ENCODE measurements at regions not wholly inside any gene's neighbourhood (a gene's known extent, or its start where the extent isn't known, plus 50 kb on each side); places are given as distances from the start of the nearest gene placed in this dataset.

DNA sequence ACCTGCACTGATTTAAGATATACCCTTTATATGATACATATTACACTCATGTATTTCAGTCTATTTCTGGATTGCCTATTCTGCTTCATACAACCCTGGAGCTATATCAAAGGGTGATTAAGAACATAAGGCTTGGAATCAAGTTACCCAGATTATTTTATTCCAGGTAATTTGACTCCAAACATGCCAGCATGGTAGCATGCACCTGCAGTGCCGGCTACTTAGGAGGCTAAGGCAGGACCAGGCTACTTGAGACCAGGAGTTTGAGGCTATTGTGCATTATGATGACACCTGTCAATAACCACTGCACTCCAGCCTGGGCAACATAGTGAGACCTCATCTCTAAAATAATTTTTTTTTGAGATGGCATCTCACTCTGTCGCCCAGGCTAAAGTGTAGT, 50.4 kb upstream of the NEO1 start:
- no peak for DNase-seq (ENCODE audit: insufficient read length, low spot score)
- FAIRE-seq: peak; percentile 49

DNA sequence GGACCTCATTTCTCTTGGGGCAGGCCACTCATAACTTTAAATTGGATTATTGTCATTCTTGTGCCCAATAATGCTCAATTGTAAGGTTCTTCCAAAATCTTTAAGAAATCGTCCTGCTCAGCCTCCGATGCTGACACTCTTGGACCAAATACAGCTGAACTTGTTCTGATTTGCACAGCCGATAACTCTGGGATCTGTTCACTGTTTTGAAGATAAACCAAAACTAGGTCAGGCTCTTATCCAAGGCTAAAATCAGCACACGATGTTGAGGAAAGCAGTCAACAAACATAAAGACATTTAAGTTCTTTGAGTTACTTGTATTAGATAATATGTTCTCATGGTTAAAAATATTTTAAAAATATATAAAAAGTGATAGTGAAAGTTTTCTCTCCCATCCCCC, 52.0 kb upstream of the NEO1 start:
- DNase-seq (ENCODE audit: insufficient read length, low spot score) (no peak), FAIRE-seq (no peak)

DNA sequence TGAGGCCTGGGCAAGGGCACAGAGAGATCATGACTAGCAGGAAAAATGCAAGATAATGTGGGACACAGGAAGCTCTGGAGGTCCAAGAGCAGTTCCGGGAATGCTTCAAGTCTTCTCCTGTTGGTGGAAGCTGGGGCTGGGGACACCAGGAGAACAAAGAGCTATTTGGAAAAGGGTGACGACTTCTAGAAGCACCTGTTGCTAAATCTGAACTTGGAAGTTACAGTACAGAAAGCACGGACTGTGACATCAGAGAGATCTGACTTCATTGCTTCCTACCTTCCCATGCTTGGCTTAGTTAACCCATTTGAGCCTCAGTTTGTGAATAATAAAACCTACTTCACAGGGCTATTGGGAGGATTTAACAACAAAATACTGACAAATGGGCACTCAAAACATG, 52.7 kb upstream of the NEO1 start:
- no peak for DNase-seq (ENCODE audit: insufficient read length, low spot score)
- no peak for FAIRE-seq

DNA sequence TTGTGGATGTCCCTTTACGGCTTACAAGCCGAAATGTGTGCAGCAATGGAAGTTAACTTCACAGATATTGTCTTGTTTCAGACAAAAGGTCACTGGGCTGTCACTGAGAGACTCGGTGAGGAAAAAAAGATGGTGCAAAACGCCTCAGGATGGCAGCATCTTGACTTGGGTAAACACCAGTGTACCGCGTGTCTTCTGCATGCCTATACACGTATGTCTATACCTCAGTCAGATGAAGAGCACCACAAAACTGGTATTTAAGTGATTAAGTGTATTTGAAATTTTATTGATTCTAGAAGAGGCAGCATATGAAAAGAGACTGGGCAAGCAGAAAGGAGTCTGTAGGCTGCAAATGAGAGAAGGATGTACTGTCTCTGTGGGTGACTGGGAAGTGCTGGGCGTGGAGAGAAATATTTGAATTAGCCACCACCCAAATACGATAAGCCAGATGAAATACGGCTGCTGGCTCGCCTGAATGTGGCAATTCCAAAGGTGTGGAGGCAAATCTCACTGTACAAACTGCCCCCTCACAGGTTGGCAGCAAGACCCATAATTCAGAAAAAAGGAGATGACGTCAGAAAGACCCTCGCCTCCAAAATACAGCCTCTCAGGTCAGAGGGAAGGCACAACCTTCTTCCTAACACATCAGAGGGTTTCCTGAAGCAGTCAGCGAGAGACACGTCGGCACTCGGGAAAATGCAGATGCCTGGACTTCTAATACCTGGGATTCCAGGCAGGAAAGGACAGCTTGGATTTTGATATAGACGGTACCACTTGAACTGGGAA, 53.4 kb upstream of the NEO1 start:
- FAIRE-seq (peak; percentile 58), DNase-seq (ENCODE audit: insufficient read length, low spot score) (no peak)

DNA sequence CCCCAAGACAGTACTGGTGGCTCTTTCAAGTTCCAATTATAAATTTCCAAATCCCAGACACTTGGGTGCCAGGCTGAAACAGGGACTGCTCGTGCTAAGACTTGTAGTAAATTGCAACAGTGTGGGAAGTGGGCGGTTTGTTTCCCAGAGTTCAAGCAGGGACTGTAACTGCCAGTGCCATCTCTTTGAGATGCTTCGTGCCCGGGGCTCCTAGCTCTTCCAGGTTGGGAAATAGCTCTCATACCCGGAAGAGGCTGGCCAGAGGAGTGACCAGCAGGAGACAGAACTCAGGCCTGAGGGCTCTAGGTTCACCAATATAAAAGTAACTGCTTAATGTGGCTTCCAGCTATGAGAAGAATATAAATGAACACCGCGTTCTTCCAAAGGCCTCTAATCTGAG, 54.0 kb upstream of the NEO1 start:
- DNase-seq (ENCODE audit: insufficient read length, low spot score) (no peak), FAIRE-seq (no peak)

DNA sequence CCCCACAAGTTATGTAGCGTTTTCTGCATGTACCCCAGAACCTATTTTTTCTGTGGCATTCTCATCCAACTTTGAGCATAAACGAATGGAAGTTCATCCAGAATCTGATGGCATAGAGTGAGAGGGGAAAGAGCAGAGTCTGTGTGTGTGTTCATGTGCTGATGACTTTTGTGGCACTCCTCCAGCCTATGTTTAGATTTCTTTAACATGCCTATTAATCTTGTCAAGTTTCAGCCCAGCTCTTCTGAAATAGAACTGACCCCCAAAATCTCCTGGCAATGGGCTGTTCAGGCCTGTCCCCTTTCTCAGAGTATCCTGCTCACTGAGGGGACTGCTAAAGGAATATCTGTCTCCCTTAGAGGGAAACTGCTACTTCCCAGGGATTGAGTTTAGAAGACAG, 56.4 kb upstream of the NEO1 start:
- no peak for DNase-seq (ENCODE audit: insufficient read length, low spot score)
- FAIRE-seq: peak; percentile 33

DNA sequence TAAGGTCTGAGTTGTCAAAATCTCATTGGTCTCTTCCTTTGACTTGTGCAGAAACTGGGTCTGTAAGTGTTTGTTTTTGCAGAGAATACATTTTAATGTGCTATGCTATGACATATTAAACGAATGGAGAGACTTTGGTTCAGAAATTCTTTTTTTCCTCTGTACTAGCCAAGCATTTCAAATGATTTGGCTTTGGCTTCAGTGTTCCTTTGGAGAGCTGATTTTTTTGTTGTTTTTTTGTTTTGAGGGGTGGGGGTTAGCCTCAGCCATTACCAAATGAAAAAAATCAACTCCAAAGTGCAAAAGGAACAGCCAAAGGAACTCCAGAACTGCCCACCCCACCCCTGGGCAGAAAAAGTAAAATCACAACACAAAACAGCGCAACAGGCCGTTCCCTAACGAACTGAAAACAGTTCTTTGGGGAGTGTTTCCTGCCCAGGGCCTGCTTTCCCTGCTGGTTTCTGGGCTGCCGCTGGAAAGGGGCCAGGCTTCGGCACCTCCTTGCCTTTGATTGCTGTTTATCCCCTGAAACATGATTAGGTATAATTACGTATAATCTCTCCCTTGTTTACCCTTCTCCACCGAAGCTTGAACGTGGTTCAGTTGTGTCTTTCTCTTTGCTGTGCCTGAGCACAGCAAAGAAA, 57.6 kb upstream of the NEO1 start:
- peak; percentile 40 for FAIRE-seq

DNA sequence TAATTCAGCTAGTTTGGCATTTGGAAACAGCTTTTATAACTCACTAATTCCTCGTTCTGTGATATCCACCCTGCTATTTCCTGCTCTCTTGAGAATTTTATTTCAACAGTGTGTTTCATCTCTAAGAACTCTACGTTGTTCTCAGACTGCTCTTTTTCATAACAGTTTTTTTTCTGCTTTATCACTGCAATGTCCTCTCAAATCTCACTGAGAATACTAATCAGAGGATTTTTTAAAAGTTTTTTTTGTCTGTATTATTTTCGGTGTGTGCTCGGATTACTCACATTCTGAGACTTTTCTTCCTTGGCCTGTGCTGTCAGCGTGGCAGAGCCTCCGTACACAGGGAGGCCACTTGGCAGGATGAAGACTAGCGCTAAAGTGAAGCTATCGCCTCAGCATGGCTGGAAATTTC, 59.4 kb upstream of the NEO1 start:
- DNase-seq (ENCODE audit: insufficient read length, low spot score): no peak
- FAIRE-seq: no peak

More for the DNA sequence above, 57.6 kb upstream of the NEO1 start:
- no peak for DNase-seq (ENCODE audit: insufficient read length, low spot score)

DNA sequence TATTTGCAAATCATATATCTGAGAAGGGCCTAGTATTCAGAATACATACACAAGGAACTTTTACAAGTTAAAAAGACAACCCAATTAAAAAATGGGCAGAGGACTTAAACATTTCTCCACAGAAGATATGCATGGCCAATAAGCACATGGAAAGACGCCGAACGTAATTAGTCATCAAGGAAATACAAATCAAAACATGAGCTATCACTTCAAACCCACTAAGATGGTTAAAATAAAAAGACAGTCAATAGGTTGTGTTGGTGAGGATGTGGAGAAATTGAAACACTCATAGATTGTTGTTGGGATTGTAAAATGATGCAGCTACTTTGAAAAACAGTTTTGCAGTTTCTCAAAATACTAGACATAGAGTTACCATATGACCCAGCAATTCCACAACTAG, 61.2 kb upstream of the NEO1 start:
- no peak for DNase-seq (ENCODE audit: insufficient read length, low spot score)
- FAIRE-seq: no peak

DNA sequence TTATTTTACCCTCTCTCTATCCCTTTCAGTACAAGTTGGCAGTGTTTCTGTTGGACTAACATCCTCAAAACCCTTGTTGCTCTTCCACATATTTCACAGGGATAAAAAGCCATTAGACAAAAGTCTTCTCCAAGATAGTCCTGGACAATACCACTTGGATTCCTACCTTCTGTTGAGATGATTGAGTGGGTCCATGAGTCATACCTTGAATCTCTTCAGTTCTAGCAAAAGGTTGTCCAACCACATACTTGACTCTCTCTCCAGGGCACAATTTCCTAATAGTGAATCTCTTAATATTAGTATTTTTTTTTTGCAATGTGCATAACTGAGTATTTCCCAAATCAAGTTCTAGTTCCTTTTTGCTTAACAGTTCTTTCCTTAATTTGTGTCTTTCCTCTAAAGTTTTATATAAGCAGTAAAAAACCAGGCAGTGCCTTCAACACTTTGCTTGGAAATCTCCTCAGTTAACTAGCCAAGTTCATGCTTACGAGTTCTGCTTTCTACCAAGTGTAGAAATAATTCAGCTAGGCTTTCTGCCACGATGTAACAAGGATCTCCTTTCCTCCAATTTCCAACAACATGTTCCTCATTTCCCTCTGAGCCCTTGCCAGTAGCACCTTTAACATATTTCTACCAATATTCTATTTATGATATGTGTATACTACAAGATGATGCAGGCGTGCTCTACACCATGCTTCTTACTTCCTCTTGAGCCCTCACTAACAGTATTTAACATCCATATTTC, 68.3 kb upstream of the NEO1 start:
- FAIRE-seq (no peak), DNase-seq (ENCODE audit: insufficient read length, low spot score) (no peak)

DNA sequence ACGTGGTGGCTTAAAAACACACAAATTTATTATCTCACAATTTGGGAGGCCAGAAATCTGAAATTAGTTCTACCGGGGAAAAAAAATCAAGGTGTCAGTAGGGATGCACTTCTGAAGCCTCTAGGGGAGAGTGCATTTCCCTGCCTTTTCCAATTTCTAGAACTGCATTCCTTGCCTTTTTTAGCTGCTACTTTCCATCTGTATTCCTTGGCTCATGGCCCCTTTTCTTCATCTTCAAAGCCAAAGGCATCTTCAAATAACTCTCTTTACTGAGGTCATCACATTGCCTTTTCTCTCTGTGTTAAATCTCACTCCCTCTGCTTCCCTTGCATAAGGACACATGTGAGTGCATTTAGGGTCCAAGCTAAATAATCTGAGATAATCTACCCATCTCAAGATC, 69.5 kb upstream of the NEO1 start:
- no peak for FAIRE-seq

DNA sequence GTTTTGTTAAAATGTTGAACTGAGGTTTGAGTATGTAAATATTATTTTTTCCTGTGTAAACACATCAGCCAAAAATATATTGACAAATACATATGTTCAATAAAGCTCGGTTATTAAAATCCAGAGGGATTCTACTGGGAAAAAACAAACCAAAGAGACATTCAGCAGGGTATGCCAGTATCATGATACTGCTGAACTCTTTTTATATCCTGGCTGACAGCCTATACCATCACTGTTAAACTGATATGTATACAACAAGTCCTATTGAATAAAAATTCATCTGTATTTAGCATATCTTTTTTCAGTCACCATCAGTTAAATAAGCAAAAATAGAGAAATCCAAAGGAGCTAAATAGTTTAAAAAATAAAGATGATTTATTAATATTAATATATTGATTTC, 71.6 kb upstream of the NEO1 start:
- no peak for DNase-seq (ENCODE audit: insufficient read length, low spot score)
- FAIRE-seq: no peak

More for the DNA sequence above, 69.5 kb upstream of the NEO1 start:
- DNase-seq (ENCODE audit: insufficient read length, low spot score): no peak

DNA sequence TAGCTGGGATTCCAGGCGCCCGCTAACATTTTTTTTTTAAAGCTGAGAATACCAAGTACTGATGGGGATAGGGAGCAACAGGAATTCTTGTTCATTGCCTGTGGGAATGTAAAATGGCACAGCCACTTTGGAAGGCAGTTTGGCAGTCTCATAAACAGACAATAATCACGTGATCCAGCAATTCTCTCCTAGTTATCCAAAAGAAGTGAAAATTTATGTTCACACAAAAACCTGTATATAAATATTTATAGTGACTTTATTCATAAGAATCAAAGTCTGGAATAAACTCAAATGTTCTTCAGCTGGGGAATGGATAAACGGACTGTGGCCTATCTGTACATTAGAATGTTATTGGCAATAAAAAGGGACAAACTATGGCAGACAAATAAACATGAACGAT, 72.5 kb upstream of the NEO1 start:
- FAIRE-seq (no peak), DNase-seq (ENCODE audit: insufficient read length, low spot score) (no peak)

DNA sequence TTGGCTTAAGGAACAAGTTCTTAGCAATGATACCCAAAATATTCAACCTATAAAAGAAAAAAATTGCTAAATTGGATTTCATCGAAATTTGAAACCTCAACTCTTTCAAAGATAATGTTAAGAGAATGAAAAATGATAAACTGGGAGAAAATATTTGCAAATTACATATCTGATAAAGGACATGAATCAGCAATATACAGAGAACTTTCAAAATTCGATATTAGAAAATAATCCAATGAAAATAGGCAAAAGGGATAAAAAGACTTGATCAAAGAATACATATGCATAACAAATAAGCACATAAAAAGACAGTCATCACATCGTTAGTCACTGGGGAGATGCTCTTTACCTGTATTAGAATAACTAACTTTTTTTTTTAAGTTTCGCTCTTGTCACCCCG, 73.0 kb upstream of the NEO1 start:
- FAIRE-seq (no peak), DNase-seq (ENCODE audit: insufficient read length, low spot score) (no peak)

DNA sequence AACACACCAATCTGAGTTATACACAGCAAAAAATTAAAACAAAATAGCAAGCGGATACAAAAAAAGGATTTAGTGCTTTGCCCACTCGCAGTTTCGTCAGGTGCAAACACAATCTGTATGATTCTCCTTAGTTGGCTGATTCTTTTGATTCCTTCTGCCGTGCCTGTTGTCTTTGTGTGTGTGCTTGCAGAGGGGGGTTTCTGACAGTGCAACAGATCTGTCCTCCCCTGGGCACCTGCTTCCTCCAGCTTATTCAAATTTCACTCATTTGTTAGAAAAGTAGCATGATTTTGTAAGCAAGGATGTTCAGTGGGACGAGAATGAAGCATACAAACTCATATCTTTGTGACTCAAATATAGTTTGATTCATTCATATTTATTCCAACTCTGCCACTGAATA, 74.0 kb upstream of the NEO1 start:
- no peak for FAIRE-seq

DNA sequence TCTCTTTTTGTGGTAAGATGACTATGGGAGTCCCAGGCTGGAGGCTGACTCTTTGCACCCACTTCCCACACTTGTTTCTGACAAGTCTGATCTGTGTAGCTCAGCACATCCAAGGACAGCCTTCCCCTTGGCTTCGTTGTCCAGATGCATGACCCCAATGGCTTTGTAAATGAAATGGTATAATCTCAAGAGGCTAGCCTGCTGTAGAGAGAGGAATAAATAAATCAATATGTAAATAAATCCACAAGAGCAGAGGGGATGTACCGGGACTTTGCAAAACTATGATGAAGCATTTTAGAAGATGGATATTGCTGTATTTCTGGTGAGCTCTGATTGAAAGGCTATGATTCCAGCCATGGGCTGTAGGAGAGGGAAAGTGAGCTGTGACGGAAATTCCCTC, 79.9 kb upstream of the NEO1 start:
- DNase-seq (ENCODE audit: insufficient read length, low spot score): no peak
- FAIRE-seq: no peak

More for the DNA sequence above, 74.0 kb upstream of the NEO1 start:
- no peak for DNase-seq (ENCODE audit: insufficient read length, low spot score)

DNA sequence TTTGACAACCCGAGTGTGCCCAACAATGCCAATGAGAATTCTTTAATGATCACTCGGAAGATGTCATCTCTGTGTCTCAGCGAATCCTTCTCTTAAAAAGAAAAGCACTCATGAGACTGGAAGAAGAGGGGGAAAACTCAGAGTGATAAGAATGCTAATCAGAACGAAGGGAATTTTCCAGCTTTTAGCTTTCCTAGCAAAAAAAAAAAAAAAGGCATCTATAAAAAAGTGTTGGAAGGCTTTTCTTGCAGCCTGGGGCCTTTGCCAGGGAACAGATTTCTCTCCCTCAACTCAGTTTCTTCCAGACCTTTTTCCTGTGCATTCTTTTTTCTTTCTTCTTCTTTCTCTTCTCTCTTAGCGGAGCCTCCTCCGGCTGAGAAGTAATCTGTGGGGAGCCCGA, 80.5 kb upstream of the NEO1 start:
- DNase-seq (ENCODE audit: insufficient read length, low spot score) (no peak), FAIRE-seq (no peak)

DNA sequence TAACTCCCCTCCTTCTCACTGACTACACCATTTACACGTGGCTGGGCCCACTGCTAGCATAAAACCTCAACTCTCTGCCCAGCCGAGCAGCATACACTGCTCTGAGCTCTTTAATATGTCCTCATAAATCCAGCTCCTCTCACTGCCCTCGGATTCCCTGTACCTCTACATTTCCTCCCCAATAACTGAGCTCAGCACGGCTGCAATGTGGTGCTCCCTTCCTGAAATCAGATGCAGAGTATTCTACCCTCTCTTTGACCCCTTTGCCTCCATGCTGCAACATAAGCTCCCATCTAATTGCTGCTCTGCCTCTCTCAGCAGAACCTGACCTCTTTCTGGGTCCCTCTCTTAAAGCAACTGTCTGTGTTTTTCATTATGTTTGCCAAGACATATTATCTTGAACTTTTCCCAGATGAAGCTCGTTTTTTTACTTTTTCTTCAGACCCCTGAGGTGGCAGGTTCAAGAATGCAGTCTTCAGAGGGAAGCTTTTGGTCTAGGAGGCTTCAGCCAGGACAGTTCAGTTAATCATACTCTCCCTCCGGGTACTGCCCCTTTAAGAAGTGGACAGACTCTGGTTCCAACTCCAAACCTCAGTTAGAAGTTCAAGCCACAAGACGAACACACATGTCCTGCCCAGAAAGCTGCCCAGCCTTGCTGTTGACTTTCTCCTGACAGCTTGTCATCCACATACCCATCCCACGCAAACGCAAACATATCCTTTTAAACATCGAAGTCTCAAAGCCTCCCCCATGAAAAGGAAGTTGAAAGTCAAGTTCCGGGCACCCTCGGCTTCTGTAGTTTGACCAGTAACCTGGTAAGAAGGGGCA, 81.1 kb upstream of the NEO1 start:
- no peak for FAIRE-seq
- no peak for DNase-seq (ENCODE audit: insufficient read length, low spot score)

DNA sequence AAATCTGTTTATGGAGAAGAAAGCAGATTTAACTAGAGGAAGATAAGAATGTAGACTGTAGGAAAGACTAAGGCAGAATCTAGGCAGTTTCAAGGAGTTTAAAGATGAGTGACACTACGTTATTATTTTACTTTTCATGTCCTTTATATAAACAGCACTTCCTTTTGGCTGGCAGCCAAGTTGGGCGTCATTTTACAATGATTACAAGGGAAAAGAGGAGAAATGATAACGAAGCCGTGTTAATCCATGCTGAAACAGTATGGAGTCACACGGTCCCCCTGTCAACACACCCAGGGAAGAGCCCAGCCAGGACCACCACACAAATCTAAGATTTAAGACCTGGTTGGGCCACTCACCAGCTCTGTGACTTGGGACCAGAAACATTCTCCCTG, 83.7 kb upstream of the NEO1 start:
- no peak for FAIRE-seq
- no peak for DNase-seq (ENCODE audit: insufficient read length, low spot score)

DNA sequence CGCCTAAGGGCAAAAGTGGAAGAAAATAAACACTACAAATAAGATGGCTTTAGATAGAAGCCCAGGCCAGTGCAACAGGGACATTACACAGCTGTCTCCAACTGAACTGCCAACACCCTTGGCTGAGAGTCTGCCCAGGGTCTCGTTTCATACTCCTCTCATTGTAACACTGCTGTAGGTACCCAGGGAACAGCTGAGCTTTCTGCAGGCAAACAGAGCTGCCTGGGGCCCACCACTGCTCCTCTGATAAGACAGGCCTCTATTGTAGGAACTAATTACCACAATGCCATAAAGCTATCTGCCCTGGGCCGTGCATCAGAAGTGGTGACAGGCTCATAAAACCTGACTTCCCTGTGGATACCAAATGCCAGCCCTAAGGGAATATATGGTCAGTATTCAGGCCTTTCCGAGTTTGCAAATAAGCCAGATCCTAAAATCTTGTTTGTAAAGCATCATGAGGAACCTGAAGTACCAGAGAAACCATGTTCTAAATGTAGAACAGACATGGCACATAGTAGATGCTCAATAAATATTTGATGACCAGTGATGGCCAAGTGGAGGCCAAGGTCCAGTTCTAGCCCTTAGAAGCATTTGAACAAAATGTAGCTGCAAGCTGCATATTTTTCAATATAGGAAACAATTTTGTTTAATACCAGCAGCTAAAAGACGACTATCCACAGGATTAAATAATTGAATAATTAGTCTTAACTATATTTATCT, 84.3 kb upstream of the NEO1 start:
- FAIRE-seq (no peak), DNase-seq (ENCODE audit: insufficient read length, low spot score) (no peak)

All from HTR-8/SVneo (cell line).